ENCODE measurements at regions not wholly inside any gene's neighbourhood (a gene's known extent, or its start where the extent isn't known, plus 50 kb on each side); places are given as distances from the start of the nearest gene placed in this dataset.
"Not testable (repeated sequence)": the region's sequence is repeated elsewhere in the genome, so short reads cannot be mapped to it uniquely, and the experiment has no call there.

DNA sequence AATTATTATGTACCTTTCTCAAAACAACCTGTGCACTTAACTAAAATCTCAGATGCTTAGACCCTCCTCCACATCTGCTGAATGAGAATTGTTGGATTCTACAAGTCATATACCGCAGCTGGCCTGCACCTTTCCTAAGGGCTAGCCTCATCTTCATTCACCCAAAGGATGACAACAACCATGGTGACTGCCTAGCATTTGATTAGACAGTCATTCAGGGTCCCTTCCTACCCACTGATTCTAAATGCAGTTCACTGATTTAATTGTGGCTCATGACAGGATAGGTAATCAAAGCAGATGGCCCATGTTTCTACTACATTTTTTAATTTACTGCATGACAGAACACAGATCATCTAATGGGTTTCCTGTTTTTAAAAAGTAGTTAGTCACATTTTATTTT, 551.9 kb upstream of the SLC10A2 start:
- intact Hi-C loops (cut with DNase I; ENCODE audit: low total_unique reads) = no loop called here
- Histone ChIP-seq H3K9me3 (no peaks in the 10 kb centered on the region), H3K4me3 (no peak overlapping the region), H3K27ac (no peak overlapping the region), H3K4me1 (no peaks in the 10 kb centered on the region), H3K27me3 (no peaks in the 10 kb centered on the region), H3K36me3 (no peaks in the 10 kb centered on the region)
- TF ChIP-seq, protein P1, sequence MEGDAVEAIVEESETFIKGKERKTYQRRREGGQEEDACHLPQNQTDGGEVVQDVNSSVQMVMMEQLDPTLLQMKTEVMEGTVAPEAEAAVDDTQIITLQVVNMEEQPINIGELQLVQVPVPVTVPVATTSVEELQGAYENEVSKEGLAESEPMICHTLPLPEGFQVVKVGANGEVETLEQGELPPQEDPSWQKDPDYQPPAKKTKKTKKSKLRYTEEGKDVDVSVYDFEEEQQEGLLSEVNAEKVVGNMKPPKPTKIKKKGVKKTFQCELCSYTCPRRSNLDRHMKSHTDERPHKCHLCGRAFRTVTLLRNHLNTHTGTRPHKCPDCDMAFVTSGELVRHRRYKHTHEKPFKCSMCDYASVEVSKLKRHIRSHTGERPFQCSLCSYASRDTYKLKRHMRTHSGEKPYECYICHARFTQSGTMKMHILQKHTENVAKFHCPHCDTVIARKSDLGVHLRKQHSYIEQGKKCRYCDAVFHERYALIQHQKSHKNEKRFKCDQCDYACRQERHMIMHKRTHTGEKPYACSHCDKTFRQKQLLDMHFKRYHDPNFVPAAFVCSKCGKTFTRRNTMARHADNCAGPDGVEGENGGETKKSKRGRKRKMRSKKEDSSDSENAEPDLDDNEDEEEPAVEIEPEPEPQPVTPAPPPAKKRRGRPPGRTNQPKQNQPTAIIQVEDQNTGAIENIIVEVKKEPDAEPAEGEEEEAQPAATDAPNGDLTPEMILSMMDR (IDR thresholded peaks at IDR 0.05) = no peak
- DNase-seq (ENCODE audit: low spot score in 2 of 2) = no peak

DNA sequence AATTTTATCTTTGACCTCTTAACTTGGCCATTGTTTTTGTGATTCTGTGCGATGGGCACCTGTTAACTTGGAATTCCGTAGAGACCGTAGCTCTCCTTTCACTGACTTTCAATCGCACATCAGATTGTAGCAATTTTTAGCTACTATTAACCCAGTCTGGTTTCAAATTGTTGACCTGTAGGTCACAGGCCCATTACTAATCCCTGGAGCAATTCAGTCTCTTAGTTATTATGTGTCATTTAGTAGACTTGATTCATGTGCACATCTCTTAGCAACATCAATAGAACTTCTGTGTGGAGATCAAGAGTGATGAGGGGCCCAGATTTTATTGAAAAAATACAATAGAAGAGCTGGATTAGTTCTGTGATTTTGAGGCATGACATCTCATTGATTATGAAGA, 549.6 kb upstream of the SLC10A2 start:
- TF ChIP-seq POLR2AphosphoS5 (IDR thresholded peaks at IDR 0.05) (no peak), POLR2A (IDR thresholded peaks at IDR 0.05) (no peak)
- TF ChIP-seq, protein P1 (IDR thresholded peaks at IDR 0.05) = no peak
- no peaks in the 10 kb centered on the region for H3K27me3 ChIP-seq
- no peak overlapping the region for H3K27ac ChIP-seq
- H3K4me1 ChIP-seq = no peaks in the 10 kb centered on the region
- H3K9me3 ChIP-seq = no peaks in the 10 kb centered on the region
- DNase-seq (ENCODE audit: low spot score in 2 of 2) = no peak
- intact Hi-C loops (cut with DNase I; ENCODE audit: low total_unique reads) = no loop called here
- no peaks in the 10 kb centered on the region for H3K36me3 ChIP-seq
- no peak overlapping the region for H3K4me3 ChIP-seq

DNA sequence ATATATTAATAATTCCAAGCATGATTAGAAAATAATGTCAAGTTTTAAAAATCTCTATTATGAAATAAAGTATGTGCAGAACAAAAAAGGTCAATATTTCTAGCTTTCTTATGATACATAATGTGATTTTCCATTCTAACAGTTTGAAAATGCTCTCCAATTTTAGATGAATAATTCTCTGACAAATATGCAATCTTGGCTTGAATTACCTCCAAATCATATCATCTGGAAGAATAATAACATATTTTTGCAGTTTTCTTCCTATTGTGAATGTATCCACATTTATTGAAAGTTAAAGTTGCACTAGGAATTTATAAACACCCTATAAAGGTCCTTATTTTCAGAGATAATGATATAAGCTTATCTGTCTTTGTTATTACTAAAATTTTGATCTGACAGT, 548.5 kb upstream of the SLC10A2 start:
- H3K36me3 ChIP-seq = no peaks in the 10 kb centered on the region
- no peak for DNase-seq (ENCODE audit: low spot score in 2 of 2)
- H3K9me3 ChIP-seq = no peaks in the 10 kb centered on the region
- TF ChIP-seq POLR2A (IDR thresholded peaks at IDR 0.05) (no peak), POLR2AphosphoS5 (IDR thresholded peaks at IDR 0.05) (no peak)
- TF ChIP-seq, protein P1 (IDR thresholded peaks at IDR 0.05) = no peak
- no peak overlapping the region for H3K27ac ChIP-seq
- no peaks in the 10 kb centered on the region for H3K27me3 ChIP-seq
- intact Hi-C loops (cut with DNase I; ENCODE audit: low total_unique reads) = no loop called here
- H3K4me1 ChIP-seq = no peaks in the 10 kb centered on the region
- no peak overlapping the region for H3K4me3 ChIP-seq

DNA sequence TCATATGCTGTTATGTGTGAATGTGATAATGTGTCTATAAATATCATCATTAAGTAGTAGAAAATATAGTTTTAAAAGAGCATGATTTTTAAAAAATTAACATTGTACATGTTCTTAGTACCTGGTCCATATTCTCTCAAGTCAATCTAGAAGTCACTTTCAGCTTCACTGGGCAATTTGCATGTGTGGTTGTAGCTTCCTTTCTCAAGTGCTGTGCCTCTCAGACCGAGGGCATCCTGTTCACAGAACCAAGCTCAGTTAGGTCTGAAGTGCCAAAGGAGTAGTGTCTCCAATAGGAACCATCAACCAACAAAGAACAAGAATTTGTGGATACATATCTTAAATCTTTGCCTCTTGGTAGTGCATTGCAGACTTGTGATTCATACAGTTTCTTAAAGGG, 541.8 kb upstream of the SLC10A2 start:
- Histone ChIP-seq H3K9me3 (no peaks in the 10 kb centered on the region), H3K36me3 (no peaks in the 10 kb centered on the region), H3K27me3 (no peaks in the 10 kb centered on the region), H3K27ac (no peak overlapping the region), H3K4me3 (no peak overlapping the region), H3K4me1 (no peaks in the 10 kb centered on the region)
- no peak for DNase-seq (ENCODE audit: low spot score in 2 of 2)
- TF ChIP-seq, protein P1 (IDR thresholded peaks at IDR 0.05) = no peak
- TF ChIP-seq POLR2AphosphoS5 (IDR thresholded peaks at IDR 0.05) (no peak), POLR2A (IDR thresholded peaks at IDR 0.05) (no peak)
- intact Hi-C loops (cut with DNase I; ENCODE audit: low total_unique reads) = no loop called here

DNA sequence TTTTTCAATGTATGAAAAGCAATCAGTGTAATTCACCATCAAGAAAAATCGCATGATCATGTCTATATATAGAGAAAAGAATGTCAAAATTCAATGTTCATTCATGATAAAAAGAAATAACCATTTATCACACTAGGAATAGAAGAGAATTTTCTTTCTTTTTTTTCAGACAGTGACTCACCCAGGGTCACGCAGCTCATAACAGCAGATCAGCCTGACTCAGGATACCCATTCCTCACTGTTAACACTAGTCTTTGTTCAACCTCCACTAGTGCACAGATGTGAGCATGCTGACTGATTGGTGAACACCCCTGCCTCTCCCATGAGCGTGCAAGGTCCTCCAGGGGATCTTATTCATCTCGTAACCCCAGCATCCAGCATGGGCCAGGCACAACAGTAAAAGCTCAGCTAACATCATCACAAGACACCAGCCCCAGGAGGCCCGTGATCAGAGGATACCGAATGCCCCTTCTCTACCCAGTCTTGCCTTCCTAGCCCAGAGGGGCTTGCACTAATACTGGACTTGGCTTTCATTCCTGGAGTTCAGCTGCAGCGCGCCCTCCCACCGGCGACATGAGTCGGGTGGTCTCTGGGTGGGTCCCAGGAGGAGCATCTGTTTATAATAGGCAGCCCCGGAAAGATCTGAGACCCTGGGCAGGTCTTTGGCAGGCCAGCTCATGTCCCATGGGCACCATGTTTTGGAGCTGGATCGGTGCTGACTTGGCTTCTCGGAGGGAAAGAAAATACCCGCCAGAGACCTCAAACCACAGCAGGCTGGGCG, 539.5 kb upstream of the SLC10A2 start:
- Histone ChIP-seq H3K27me3 (no peaks in the 10 kb centered on the region), H3K27ac (no peak overlapping the region), H3K4me1 (no peaks in the 10 kb centered on the region), H3K9me3 (no peaks in the 10 kb centered on the region), H3K36me3 (no peaks in the 10 kb centered on the region), H3K4me3 (no peak overlapping the region)
- intact Hi-C loops (cut with DNase I; ENCODE audit: low total_unique reads) = no loop called here
- TF ChIP-seq, protein P1 (IDR thresholded peaks at IDR 0.05) = no peak
- no peak for TF ChIP-seq POLR2A (IDR thresholded peaks at IDR 0.05)
- DNase-seq (ENCODE audit: low spot score in 2 of 2) = no peak

DNA sequence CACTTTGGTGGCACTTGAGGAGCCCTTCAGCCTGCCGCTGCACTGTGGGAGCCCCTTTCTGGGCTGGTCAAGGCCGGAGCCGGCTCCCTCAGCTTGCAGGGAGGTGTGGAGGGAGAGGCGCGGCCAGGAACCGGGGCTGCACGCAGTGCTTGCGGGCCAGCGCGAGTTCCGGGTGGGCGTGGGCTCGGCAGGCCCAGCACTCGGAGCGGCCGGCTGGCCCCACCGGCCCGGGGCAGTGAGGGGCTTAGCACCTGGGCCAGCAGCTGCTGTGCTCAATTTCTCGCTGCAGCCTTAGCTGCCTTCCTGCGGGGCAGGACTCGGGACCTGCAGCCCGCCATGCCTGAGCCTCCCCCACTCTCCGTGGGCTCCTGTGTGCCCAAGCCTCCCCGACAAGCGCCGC, 533.7 kb upstream of the SLC10A2 start:
- DNase-seq (ENCODE audit: low spot score in 2 of 2); H3K9me3 ChIP-seq; H3K36me3 ChIP-seq; H3K27ac ChIP-seq; H3K27me3 ChIP-seq; H3K4me1 ChIP-seq; H3K4me3 ChIP-seq; intact Hi-C loops (cut with DNase I; ENCODE audit: low total_unique reads): not testable (repeated sequence)

Measured in breast epithelium (tissue), 4 donors.